NCI-H146 treated with DMSO at 0.1 percent for 48 hours (cell line): ENCODE measurements at regions not wholly inside any gene's neighbourhood (a gene's known extent, or its start where the extent isn't known, plus 50 kb on each side); places are given as distances from the start of the nearest gene placed in this dataset.
"Not testable (repeated sequence)": the region's sequence is repeated elsewhere in the genome, so short reads cannot be mapped to it uniquely, and the experiment has no call there.

ENCODE experiments used
- DNase-seq: peaks from one replicate; lab custom pipeline; 2025; ENCODE audit not compliant: unreplicated experiment; lab: John Stamatoyannopoulos, UW

GRCh38 chr2:8121022-8121825, 560.6 kb upstream of the ID2 start:
- no peak for DNase-seq

GRCh38 chr2:8121826-8122513, 559.9 kb upstream of the ID2 start:
- DNase-seq: no peak

- no peak for DNase-seq
Measured at GRCh38 chr2:8122520-8122919, 559.3 kb upstream of the ID2 start.

GRCh38 chr2:8123464-8123863, 558.4 kb upstream of the ID2 start:
- no peak for DNase-seq

- no peak for DNase-seq
Measured at GRCh38 chr2:8125741-8126711, 555.8 kb upstream of the ID2 start.

GRCh38 chr2:8126783-8127182, 555.1 kb upstream of the ID2 start:
- DNase-seq: no peak

GRCh38 chr2:8131423-8131822, 550.4 kb upstream of the ID2 start:
- DNase-seq: not testable (repeated sequence)

- no peak for DNase-seq
Measured at GRCh38 chr2:8132351-8132831, 549.5 kb upstream of the ID2 start.

- DNase-seq: no peak
Measured at GRCh38 chr2:8132879-8133278, 549.0 kb upstream of the ID2 start.

GRCh38 chr2:8133363-8133762, 548.5 kb upstream of the ID2 start:
- no peak for DNase-seq

- DNase-seq: no peak
Measured at GRCh38 chr2:8133913-8134472, 547.9 kb upstream of the ID2 start.

GRCh38 chr2:8134473-8134932, 547.4 kb upstream of the ID2 start:
- DNase-seq: peak; percentile 59

- DNase-seq: peak; percentile 50
Measured at GRCh38 chr2:8134985-8135682, 546.7 kb upstream of the ID2 start.

- no peak for DNase-seq
Measured at GRCh38 chr2:8137801-8138200, 544.1 kb upstream of the ID2 start.

GRCh38 chr2:8138525-8138922, 543.3 kb upstream of the ID2 start:
- no peak for DNase-seq

- DNase-seq: no peak
Measured at GRCh38 chr2:8138923-8139667, 542.8 kb upstream of the ID2 start.

- no peak for DNase-seq
Measured at GRCh38 chr2:8139668-8140200, 542.1 kb upstream of the ID2 start.

GRCh38 chr2:8141079-8141707, 540.7 kb upstream of the ID2 start:
- no peak for DNase-seq

- DNase-seq: no peak
Measured at GRCh38 chr2:8141780-8142179, 540.1 kb upstream of the ID2 start.
